EH (cell line): ENCODE measurements at regions not wholly inside any gene's neighbourhood (a gene's known extent, or its start where the extent isn't known, plus 50 kb on each side); places are given as distances from the start of the nearest gene placed in this dataset.
"Not testable (repeated sequence)": the region's sequence is repeated elsewhere in the genome, so short reads cannot be mapped to it uniquely, and the experiment has no call there.

ENCODE experiments used
- DNase-seq: peaks from one replicate; pipeline ENCODE4 v3.0.0-alpha.2; 2015; ENCODE audit warnings: low read depth

- DNase-seq = no peak
Observed at GRCh38 chrX:81348388-81348787, 146.5 kb downstream of the SH3BGRL start.

GRCh38 chrX:81354954-81355353, 153.1 kb downstream of the SH3BGRL start:
- DNase-seq = no peak

- DNase-seq = no peak
Observed at GRCh38 chrX:81355436-81355835, 153.5 kb downstream of the SH3BGRL start.

GRCh38 chrX:81367291-81367690, 165.4 kb downstream of the SH3BGRL start:
- no peak for DNase-seq

- peak; percentile 33 for DNase-seq
Observed at GRCh38 chrX:81377329-81377728, 175.4 kb downstream of the SH3BGRL start.

GRCh38 chrX:81378560-81378959, 176.7 kb downstream of the SH3BGRL start:
- DNase-seq = no peak

- DNase-seq = no peak
Observed at GRCh38 chrX:81390237-81390636, 188.3 kb downstream of the SH3BGRL start.

GRCh38 chrX:81392396-81392795, 190.5 kb downstream of the SH3BGRL start:
- no peak for DNase-seq

GRCh38 chrX:81405781-81406180, 203.9 kb downstream of the SH3BGRL start:
- DNase-seq = no peak

- no peak for DNase-seq
Observed at GRCh38 chrX:81411517-81411916, 209.6 kb downstream of the SH3BGRL start.

GRCh38 chrX:81412428-81412827, 210.5 kb downstream of the SH3BGRL start:
- no peak for DNase-seq

- DNase-seq = not testable (repeated sequence)
Observed at GRCh38 chrX:81412857-81413256, 211.0 kb downstream of the SH3BGRL start.

- DNase-seq = no peak
Observed at GRCh38 chrX:81414630-81415029, 212.7 kb downstream of the SH3BGRL start.
